SK-MEL-5 (cell line): ENCODE measurements at regions not wholly inside any gene's neighbourhood (a gene's known extent, or its start where the extent isn't known, plus 50 kb on each side); places are given as distances from the start of the nearest gene placed in this dataset.
"Not testable (repeated sequence)": the region's sequence is repeated elsewhere in the genome, so short reads cannot be mapped to it uniquely, and the experiment has no call there.

Experiments used
- DNase-seq: peaks from one replicate; pipeline ENCODE4 v3.0.0-alpha.2; 2016; ENCODE audit warnings: low read depth, low spot score
- in situ Hi-C: cut with HindIII; loops from 2 replicates; pipeline ENCODE4 v1.10.0; 2016; ENCODE audit warnings: low sequenced_read_pairs, high pct_unique_total_duplicates, low pct_unique_long_range_greater_than_20kb

DNA sequence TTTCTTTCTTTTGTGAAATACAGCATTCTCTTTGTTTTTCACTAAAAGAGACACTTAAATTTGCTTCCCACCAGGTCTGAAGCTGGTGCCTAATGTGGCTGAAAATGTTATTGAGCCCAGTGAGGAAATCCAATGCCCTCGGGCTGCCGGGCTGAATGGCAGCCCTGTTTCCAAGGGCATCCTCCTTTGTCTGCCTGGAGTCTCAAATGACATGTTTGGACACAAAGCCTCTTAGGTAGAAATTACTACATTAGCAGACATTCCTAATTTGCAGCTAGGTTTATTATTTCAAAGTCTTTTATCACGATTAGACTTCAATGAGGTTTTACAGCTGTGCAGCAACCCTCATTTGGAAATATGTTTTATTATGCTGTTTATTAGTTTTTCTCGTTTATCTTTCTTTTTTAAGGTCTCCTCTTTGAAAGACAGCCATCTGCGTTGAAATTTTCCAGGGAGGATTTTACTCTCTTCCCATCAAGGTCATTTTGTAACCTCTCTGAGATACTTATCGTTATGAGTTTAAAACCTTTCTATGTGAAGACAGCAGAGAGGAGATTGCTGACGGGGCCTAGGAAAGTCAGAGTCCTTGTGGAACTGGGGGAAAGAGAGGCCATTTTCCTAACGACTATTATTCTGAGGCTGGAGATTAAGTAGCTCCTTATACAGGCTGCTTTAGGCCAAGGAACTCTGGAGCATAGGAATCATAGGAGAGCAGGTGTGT, 59.0 kb upstream of the ZNF532 start:
- peak; percentile 93 for DNase-seq
- in situ Hi-C loops, result no loop called here

DNA sequence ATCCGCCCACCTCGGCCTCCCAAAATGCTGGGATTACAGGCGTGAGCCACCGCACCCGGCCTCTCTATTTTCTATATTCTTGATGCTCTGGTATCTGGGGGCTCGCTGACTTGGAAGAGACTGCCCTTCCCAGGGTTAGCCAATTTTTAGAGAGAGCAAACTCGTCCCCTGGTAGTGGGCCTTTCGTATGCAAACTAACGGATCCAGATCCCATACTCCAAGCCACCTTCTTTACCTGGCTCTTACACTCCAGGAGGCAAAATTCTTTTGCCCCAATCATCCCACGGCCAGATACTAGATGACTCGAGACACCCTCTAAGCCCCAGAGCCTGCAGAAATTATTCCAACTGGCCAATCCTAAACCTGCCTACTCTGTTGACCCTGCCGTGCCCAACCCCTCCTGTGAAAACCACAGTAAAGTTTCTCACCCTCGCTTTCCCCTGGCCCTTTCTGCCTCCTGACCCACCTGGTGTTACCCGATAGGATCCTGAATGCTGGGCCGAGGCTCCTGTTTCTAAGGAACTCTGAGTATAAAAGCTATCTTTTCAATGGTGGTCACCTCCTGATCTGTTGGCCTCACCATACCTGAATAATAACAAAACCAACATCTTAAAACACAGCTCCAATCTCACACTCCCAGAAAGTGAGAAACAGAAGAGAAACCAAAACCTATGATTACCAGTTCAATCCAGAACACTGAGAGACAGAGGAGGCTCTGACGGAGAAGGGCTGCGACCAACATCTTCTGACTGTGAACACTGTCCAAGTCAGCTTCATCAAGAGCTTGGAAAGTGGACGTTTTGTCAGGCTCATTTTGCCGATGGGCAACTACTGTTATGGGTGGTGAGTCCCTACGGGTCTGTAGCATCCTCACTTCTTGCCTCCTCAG, 57.6 kb upstream of the ZNF532 start:
- in situ Hi-C loops, result no loop called here
- no peak for DNase-seq

DNA sequence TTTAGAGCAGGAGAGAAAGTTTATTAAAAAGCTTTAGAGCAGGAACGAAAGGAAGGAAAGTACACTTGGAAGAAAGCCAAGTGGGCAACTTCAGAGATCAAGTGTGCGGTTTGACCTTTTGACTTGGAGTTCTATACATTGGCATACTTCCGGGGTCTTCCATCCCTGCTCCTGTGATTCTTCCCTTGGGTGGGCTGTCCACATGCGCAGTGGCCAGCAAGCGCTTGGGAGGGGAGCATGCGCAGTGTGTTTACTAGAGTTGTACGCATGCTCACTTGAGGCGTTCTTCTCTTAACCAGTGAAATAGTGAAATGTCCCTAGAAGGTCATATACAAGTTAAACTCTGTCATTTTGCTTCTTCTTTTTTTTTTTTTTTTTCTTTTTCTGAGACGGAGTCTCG, 56.9 kb upstream of the ZNF532 start:
- no peak for DNase-seq
- in situ Hi-C loops, result no loop called here

DNA sequence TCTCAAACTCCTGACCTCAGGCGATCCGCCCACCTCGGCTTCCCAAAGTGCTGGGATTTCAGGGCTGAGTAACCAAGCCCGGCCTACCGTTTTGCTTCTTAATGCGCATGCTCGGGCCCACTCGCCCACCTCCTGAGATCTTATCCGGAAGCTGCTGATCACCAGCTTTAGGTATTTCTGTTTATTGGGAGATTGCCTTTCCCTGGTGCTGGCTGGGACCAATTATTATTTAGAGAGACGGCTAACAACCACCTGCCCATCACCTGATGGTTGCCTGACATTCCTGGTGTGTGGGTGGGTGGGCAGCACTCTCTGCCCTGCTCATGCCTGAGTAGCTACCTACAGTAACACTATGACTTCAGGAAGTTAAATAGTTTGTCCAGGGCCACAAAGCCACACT, 56.3 kb upstream of the ZNF532 start:
- in situ Hi-C loops, result no loop called here
- no peak for DNase-seq

DNA sequence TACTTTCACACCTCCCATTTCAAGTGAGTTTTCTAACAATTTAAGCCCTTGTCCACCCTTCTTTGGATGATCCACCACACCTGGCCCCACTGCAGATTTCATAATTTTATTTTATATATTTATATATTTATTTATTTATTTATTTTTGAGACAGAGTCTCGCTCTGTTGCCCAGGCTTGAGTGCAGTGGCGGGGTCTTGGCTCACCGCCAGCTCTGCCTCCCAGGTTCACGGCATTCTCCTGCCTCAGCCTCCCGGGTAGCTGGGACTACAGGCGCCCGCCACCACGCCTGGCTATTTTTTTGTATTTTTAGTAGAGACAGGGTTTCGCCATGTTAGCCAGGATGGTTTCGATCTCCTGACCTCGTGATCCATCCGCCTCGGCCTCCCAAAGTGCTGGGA, 52.8 kb upstream of the ZNF532 start:
- in situ Hi-C loops, DNase-seq: not testable (repeated sequence)

DNA sequence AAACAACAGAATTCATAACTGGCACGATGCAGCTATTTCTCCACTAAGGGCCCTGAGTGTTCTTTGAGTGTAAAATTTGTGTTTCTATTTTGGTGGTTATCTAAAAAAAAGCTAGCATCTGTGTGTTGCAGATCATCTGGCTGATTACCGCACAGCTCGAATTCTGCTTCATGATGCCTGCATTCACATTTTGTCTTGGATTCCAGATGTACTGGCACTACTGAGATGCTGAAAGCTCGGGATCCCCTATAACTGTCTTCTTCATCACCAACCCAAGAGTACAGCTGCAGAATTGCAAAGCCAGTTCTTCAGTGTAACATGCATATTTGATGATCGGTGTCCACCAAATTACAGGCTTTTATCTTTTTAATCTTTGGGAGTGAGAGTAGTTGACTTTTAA, 51.6 kb upstream of the ZNF532 start:
- in situ Hi-C loops, result no loop called here

DNA sequence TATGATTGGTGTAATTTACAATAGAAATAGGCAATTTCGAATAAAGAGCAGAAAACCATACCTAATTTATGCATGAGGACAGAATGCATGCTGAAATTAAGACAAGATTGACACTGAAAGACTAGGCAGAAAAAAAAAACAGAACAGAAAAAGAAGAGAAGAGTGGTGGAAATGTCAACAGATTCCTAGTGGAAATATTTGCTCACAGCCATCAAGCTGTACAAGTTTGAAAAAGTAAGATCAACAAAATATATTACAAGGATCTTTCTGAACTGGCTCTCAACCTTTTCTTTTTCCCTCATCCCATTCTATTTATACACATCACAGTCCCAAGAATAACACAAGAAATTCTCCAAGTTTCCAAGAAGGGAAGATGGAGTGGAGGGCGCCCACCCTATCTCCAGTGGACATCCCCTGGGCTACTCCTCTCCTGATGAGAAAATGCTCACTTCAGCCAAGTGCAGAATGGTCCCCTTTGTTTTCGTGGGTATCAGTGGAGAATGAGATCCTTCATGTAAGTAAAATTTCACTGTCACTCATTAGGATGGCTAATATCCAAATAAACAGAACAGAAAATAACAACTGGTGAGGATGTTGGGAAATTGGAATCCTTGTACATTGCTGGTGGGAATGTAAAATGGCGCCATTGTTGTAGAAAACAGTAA, 51.0 kb upstream of the ZNF532 start:
- DNase-seq, result peak; percentile 45
- in situ Hi-C loops, result no loop called here

More for the DNA sequence above, 51.6 kb upstream of the ZNF532 start:
- no peak for DNase-seq

DNA sequence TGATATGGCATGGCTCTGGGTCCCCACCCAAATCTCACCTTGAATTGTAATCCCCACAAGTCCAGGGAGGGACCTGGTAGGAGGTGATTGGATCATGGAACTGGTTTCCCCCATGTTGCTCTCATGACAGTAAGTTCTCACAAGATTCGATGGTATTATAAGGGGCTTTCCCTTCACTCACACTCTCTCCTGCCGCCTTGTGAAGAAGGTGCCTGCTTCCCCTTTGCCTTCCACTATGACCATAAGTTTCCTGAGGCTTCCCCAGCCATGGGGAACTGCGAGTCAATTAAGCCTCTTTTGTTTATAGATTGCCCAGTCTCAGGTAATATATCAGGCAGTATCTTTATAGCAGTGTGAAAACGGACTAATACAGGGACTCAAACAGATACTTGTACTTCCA, 50.4 kb upstream of the ZNF532 start:
- no peak for DNase-seq
- in situ Hi-C loops, result no loop called here
